ENCODE measurements at regions not wholly inside any gene's neighbourhood (a gene's known extent, or its start where the extent isn't known, plus 50 kb on each side); places are given as distances from the start of the nearest gene placed in this dataset.

DNA sequence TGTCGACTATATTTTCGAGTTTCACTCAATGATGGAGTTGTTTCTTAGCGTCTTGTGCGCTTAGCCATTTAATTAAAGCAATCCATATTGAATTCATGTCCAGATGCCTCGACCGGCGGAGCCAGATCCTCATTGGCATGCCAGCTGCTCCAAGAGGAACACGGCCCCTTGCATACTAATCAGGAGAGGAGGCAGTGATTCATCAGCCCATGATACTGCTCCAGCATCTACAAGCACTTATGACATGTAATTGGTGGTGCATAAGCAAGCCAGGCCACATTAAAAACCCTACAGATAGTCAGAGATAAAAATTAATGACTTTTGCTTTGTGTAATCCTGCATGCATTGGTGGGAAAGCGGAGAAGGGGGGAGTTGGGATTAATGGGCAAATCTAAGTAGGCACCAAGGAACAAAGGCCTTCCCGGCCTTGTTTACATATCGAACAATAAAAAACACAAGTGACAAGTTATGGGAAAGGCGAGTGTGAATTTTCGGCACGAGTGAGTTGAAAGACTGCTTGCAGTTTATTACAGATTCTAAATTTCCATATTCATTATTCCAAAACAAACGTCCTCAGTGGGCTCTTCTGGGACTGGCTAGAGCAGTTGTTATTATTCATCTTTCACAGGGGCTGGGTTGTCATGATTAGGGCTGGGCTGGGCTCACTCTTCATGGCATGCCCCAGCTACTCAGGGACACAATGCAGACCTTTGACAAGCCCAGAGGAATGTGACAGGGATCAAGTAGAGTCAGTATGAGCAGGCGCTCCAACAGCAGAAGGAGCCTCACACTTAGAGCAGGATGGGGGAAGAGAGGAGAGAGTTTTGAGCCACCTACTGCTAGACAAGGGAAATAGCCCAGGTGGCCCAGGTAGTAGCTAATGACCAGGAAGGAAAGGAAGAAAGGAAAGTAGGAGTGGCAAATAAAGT is 281.7 kb upstream of the ZFHX3 start:
- POLR2A ChIA-PET (ENCODE audit: partially characterized antibody), result no interaction called here
- H3K79me1 ChIP-seq (ENCODE audit: low read depth, low read length), result no peaks in the 10 kb centered on the region
- H2BK20ac ChIP-seq (ENCODE audit: low read length), result no peak overlapping the region
- no peak overlapping the region for H3K14ac ChIP-seq (ENCODE audit: insufficient read length)
- no peak overlapping the region for H4K91ac ChIP-seq (replicated peaks; ENCODE audit: insufficient read length, low read length)
- H3K27me3 ChIP-seq (replicated peaks in 1 of 4; ENCODE audit: control insufficient read depth in 3 of 4, extremely low read depth in 1 of 4, insufficient read depth in 3 of 4, low read length in 3 of 4), result no peaks in the 10 kb centered on the region
- no peaks in the 10 kb centered on the region for H3K9me3 ChIP-seq (ENCODE audit: insufficient read depth in 2 of 2, low read depth in 1 of 2, low read length in 1 of 2)
- H3K4me2 ChIP-seq (ENCODE audit: insufficient read depth in 1 of 2, low read depth in 2 of 2, low read length in 2 of 2), result no peak overlapping the region
- H3K23me2 ChIP-seq (ENCODE audit: low read depth, low read length), result no peaks in the 10 kb centered on the region; the same call in 1 of the 2 replicates
- DNase-seq (ENCODE audit: low read depth in 1 of 2, low spot score in 2 of 2) (no peak), FAIRE-seq (no peak)
- no peak overlapping the region for H3K4me3 ChIP-seq (ENCODE audit: extremely low read depth in 1 of 4, insufficient read depth in 2 of 4, low read depth in 3 of 4, low read length in 4 of 4)
- H2BK15ac ChIP-seq (ENCODE audit: low read length), result no peak overlapping the region
- WGBS, 2 experiments (ENCODE audit: extremely low coverage in 1 of 2, insufficient coverage in 1 of 2, insufficient read length in 1 of 2, insufficient replicate concordance in 2 of 2, low coverage in 1 of 2, low lambda C conversion rate in 2 of 2, missing lambda C conversion rate in 1 of 2), result 89% methylated on average over 16 of the region's 16 CpGs; no CpG with 5 or more reads in 1 of the 2 experiments
- TF ChIP-seq, protein P1, sequence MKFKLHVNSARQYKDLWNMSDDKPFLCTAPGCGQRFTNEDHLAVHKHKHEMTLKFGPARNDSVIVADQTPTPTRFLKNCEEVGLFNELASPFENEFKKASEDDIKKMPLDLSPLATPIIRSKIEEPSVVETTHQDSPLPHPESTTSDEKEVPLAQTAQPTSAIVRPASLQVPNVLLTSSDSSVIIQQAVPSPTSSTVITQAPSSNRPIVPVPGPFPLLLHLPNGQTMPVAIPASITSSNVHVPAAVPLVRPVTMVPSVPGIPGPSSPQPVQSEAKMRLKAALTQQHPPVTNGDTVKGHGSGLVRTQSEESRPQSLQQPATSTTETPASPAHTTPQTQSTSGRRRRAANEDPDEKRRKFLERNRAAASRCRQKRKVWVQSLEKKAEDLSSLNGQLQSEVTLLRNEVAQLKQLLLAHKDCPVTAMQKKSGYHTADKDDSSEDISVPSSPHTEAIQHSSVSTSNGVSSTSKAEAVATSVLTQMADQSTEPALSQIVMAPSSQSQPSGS (IDR thresholded peaks at IDR 0.05; ENCODE audit: low read length), result no peak
- peak; percentile 30 to 52; a peak in 3 of 4 replicates for TF ChIP-seq RAD21 (IDR thresholded peaks at IDR 0.05 in 1 of 2, conservative IDR thresholded peaks at IDR 0.05 in 1 of 2; ENCODE audit: low read depth in 2 of 2, low read length in 2 of 2)
- TF ChIP-seq JUND (IDR thresholded peaks at IDR 0.05; ENCODE audit: low read length), result no peak
- TF ChIP-seq SRF (IDR thresholded peaks at IDR 0.05; ENCODE audit: low read depth, low read length), result no peak
- TF ChIP-seq, protein P2, sequence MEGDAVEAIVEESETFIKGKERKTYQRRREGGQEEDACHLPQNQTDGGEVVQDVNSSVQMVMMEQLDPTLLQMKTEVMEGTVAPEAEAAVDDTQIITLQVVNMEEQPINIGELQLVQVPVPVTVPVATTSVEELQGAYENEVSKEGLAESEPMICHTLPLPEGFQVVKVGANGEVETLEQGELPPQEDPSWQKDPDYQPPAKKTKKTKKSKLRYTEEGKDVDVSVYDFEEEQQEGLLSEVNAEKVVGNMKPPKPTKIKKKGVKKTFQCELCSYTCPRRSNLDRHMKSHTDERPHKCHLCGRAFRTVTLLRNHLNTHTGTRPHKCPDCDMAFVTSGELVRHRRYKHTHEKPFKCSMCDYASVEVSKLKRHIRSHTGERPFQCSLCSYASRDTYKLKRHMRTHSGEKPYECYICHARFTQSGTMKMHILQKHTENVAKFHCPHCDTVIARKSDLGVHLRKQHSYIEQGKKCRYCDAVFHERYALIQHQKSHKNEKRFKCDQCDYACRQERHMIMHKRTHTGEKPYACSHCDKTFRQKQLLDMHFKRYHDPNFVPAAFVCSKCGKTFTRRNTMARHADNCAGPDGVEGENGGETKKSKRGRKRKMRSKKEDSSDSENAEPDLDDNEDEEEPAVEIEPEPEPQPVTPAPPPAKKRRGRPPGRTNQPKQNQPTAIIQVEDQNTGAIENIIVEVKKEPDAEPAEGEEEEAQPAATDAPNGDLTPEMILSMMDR (IDR thresholded peaks at IDR 0.05; ENCODE audit: control extremely low read depth in 1 of 3, insufficient read depth in 1 of 3, low read depth in 1 of 3, low read length in 3 of 3), result peak in 1 of 3 experiments; percentile 45; a peak in 1 of 4 replicates
- H3K4me1 ChIP-seq (replicated peaks in 1 of 4; ENCODE audit: control insufficient read depth in 3 of 4, insufficient read depth in 4 of 4, low read length in 3 of 4), result peaks cover 0 to 7% (median 4%) of the 10 kb centered on the region in 4 experiments; a peak in 5 of 7 replicates
- no peak overlapping the region for H2BK120ac ChIP-seq (replicated peaks; ENCODE audit: low read depth, low read length)
- no peak overlapping the region for H3K9ac ChIP-seq (replicated peaks in 1 of 4; ENCODE audit: extremely low read depth in 1 of 4, low read depth in 3 of 4, low read length in 3 of 4)
- H2BK5ac ChIP-seq (ENCODE audit: low read depth, low read length), result no peak overlapping the region
- no peak overlapping the region for H2AK5ac ChIP-seq (ENCODE audit: low read depth, low read length)
- no peak overlapping the region for H3K56ac ChIP-seq (replicated peaks; ENCODE audit: insufficient read length, low read depth, low read length)
- H3K79me2 ChIP-seq (ENCODE audit: control insufficient read depth in 1 of 2, insufficient read depth in 2 of 2, low read length in 2 of 2), result no peaks in the 10 kb centered on the region
- CTCF ChIA-PET (ENCODE audit: partially characterized antibody), result interaction anchor here (0.7 to 1.4 kb wide), 6 partner anchors 11 to 231 kb away, joined by 3 to 6 read pairs (median 3); no protein-coding TSS in a partner anchor
- no peak overlapping the region for H3K27ac ChIP-seq (ENCODE audit: low read depth, low read length)
- no peak overlapping the region for H3K4ac ChIP-seq (replicated peaks; ENCODE audit: insufficient read length, low read depth, low read length)
- no peak overlapping the region for H4K8ac ChIP-seq (ENCODE audit: extremely low read depth, insufficient read depth, low read length)
- H3K36me3 ChIP-seq (ENCODE audit: control insufficient read depth in 2 of 4, insufficient read depth in 4 of 4, low read length in 3 of 4), result no peaks in the 10 kb centered on the region
- no peak overlapping the region for H2BK12ac ChIP-seq (ENCODE audit: low read depth, low read length)
- H2AFZ ChIP-seq (ENCODE audit: low read length), result no peak overlapping the region
- H3K23ac ChIP-seq (ENCODE audit: insufficient read length), result no peak overlapping the region
- no peaks in the 10 kb centered on the region for H4K20me1 ChIP-seq (replicated peaks in 1 of 2; ENCODE audit: control insufficient read depth in 1 of 2, insufficient read depth in 2 of 2, low read length in 2 of 2)
- H4K5ac ChIP-seq (ENCODE audit: insufficient read length, low read depth, low read length), result no peak overlapping the region
- H3K18ac ChIP-seq (ENCODE audit: extremely low read depth, low read length), result no peak overlapping the region

All from H1 (cell line).